H1 (cell line): ENCODE measurements at regions not wholly inside any gene's neighbourhood (a gene's known extent, or its start where the extent isn't known, plus 50 kb on each side); places are given as distances from the start of the nearest gene placed in this dataset.

Source experiments
- CTCF ChIA-PET: fragments of 300-600 bp; sonication (Branson Sonifier 250); formaldehyde crosslinking; loops from one replicate; lab custom pipeline; 2021; ENCODE audit not compliant: partially characterized antibody; lab: Charles Lee
- POLR2A ChIA-PET: fragments of 300-600 bp; sonication (Branson Sonifier 250); formaldehyde crosslinking; loops from one replicate; lab custom pipeline; 2021; ENCODE audit warnings: inconsistent platforms; ENCODE audit not compliant: partially characterized antibody; lab: Charles Lee
- DNase-seq, 2 experiments: peaks; one replicate each; pipeline versions ENCODE4 v3.0.0 to v3.0.0-alpha.2; 2010 to 2022; ENCODE audit warnings: low spot score in 2 of 2, low read depth in 1 of 2, mixed read lengths in 1 of 2
- FAIRE-seq: peaks from 2 replicates; lab custom pipeline; 2011; peaks lifted over from hg19 to GRCh38; lab: Jason Lieb, UNC
- H2AFZ ChIP-seq: 2 replicates; pipeline ENCODE4 v1.8.1; 2012; ENCODE audit warnings: low read length, inconsistent platforms
- H2AK5ac ChIP-seq: 2 replicates; pipeline ENCODE4 v1.6.1; 2013; ENCODE audit warnings: low read depth, low read length
- H2BK120ac ChIP-seq: replicated peaks from 2 replicates; pipeline ENCODE3; 2013; ENCODE audit warnings: low read depth, low read length, inconsistent platforms
- H2BK12ac ChIP-seq: 2 replicates; pipeline ENCODE4 v1.6.1; 2013; ENCODE audit warnings: low read depth, low read length
- H2BK15ac ChIP-seq: 2 replicates; pipeline ENCODE4 v1.6.1; 2013; ENCODE audit warnings: low read length
- H2BK20ac ChIP-seq: 2 replicates; pipeline ENCODE4 v1.6.1; 2013; ENCODE audit warnings: low read length
- H2BK5ac ChIP-seq: 2 replicates; pipeline ENCODE4 v1.6.1; 2013; ENCODE audit warnings: low read depth, low read length
- H3K14ac ChIP-seq: 2 replicates; pipeline ENCODE4 v1.6.1; 2013; ENCODE audit warnings: inconsistent platforms; ENCODE audit not compliant: insufficient read length
- H3K18ac ChIP-seq: 2 replicates; pipeline ENCODE4 v1.6.1; 2013; ENCODE audit warnings: low read length; ENCODE audit errors: extremely low read depth
- H3K23ac ChIP-seq: 2 replicates; pipeline ENCODE4 v1.6.1; 2013; ENCODE audit warnings: inconsistent platforms; ENCODE audit not compliant: insufficient read length
- H3K23me2 ChIP-seq: 2 replicates; pipeline ENCODE4 v1.6.1; 2013; ENCODE audit warnings: low read depth, low read length
- H3K27ac ChIP-seq: 2 replicates; pipeline ENCODE4 v1.6.1; 2011; ENCODE audit warnings: low read depth, low read length, inconsistent platforms
- H3K27me3 ChIP-seq, 4 experiments: replicated peaks in 1 of 4; 1 replicate in 1 of 4; 2 replicates in 3 of 4; pipeline versions ENCODE4 v1.6.1 to v1.8.1; 2011 to 2013; ENCODE audit warnings: low read length in 3 of 4, mild to moderate bottlenecking in 3 of 4, inconsistent platforms in 2 of 4, mixed read lengths in 2 of 4, moderate library complexity in 1 of 4; ENCODE audit not compliant: control insufficient read depth in 3 of 4, insufficient read depth in 3 of 4; ENCODE audit errors: extremely low read depth in 1 of 4
- H3K36me3 ChIP-seq, 4 experiments: 2 replicates each; pipeline versions ENCODE4 v1.6.1 to v1.8.1; 2011 to 2013; ENCODE audit warnings: mild to moderate bottlenecking in 4 of 4, low read length in 3 of 4, moderate library complexity in 2 of 4, control low read depth in 1 of 4, inconsistent platforms in 1 of 4; ENCODE audit not compliant: insufficient read depth in 4 of 4, control insufficient read depth in 2 of 4
- H3K4ac ChIP-seq: replicated peaks from 2 replicates; pipeline ENCODE3; 2013; ENCODE audit warnings: low read length, low read depth, mixed read lengths, inconsistent platforms; ENCODE audit not compliant: insufficient read length
- H3K4me1 ChIP-seq, 4 experiments: replicated peaks in 1 of 4; 1 replicate in 1 of 4; 2 replicates in 3 of 4; pipeline versions ENCODE4 v1.6.1 to v1.8.1; 2011 to 2013; ENCODE audit warnings: low read length in 3 of 4, inconsistent platforms in 2 of 4, mixed read lengths in 1 of 4; ENCODE audit not compliant: insufficient read depth in 4 of 4, control insufficient read depth in 3 of 4
- H3K4me2 ChIP-seq, 2 experiments: 2 replicates each; pipeline versions ENCODE4 v1.6.1 to v1.8.1; 2011 to 2013; ENCODE audit warnings: low read depth in 2 of 2, low read length in 2 of 2, control low read depth in 1 of 2, inconsistent platforms in 1 of 2, mild to moderate bottlenecking in 1 of 2; ENCODE audit not compliant: insufficient read depth in 1 of 2
- H3K4me3 ChIP-seq, 4 experiments: fragments of 200-600, 300-600 bp in 1 of 4; sonication (generic), shearing (Covaris generic), sonication (Bioruptor Twin) in 1 of 4; 2 replicates each; pipeline versions ENCODE4 v1.5.1 to v1.8.1; 2011 to 2016; ENCODE audit warnings: low read length in 4 of 4, low read depth in 3 of 4, control low read depth in 2 of 4, inconsistent platforms in 2 of 4, mild to moderate bottlenecking in 2 of 4, mixed read lengths in 1 of 4, moderate library complexity in 1 of 4; ENCODE audit not compliant: insufficient read depth in 2 of 4; ENCODE audit errors: extremely low read depth in 1 of 4
- H3K56ac ChIP-seq: replicated peaks from 2 replicates; pipeline ENCODE3; 2013; ENCODE audit warnings: low read depth, mild to moderate bottlenecking, mixed read lengths, low read length, inconsistent platforms; ENCODE audit not compliant: insufficient read length
- H3K79me1 ChIP-seq: 2 replicates; pipeline ENCODE4 v1.6.1; 2013; ENCODE audit warnings: low read depth, low read length, control low read depth
- H3K79me2 ChIP-seq, 2 experiments: 2 replicates each; pipeline versions ENCODE4 v1.6.1 to v1.8.1; 2012 to 2013; ENCODE audit warnings: low read length in 2 of 2, mild to moderate bottlenecking in 2 of 2, inconsistent platforms in 1 of 2; ENCODE audit not compliant: insufficient read depth in 2 of 2, control insufficient read depth in 1 of 2
- H3K9ac ChIP-seq, 4 experiments: replicated peaks in 1 of 4; 1 replicate in 1 of 4; 2 replicates in 3 of 4; pipeline versions ENCODE4 v1.6.1 to v1.8.1; 2011 to 2013; ENCODE audit warnings: low read depth in 3 of 4, low read length in 3 of 4, control low read depth in 2 of 4, mild to moderate bottlenecking in 2 of 4, moderate library complexity in 2 of 4, inconsistent platforms in 1 of 4; ENCODE audit errors: extremely low read depth in 1 of 4
- H3K9me3 ChIP-seq, 2 experiments: 2 replicates each; pipeline versions ENCODE4 v1.6.1 to v1.8.1; 2012 to 2013; ENCODE audit warnings: mild to moderate bottlenecking in 2 of 2, moderate library complexity in 2 of 2, control low read depth in 1 of 2, inconsistent platforms in 1 of 2, low read depth in 1 of 2, low read length in 1 of 2, mixed read lengths in 1 of 2; ENCODE audit not compliant: insufficient read depth in 2 of 2
- H4K20me1 ChIP-seq, 2 experiments: replicated peaks in 1 of 2; 2 replicates each; pipeline versions ENCODE3 to v1.8.1; 2011 to 2013; ENCODE audit warnings: inconsistent platforms in 2 of 2, low read length in 2 of 2, mild to moderate bottlenecking in 1 of 2; ENCODE audit not compliant: insufficient read depth in 2 of 2, control insufficient read depth in 1 of 2
- H4K5ac ChIP-seq: 2 replicates; pipeline ENCODE4 v1.6.1; 2013; ENCODE audit warnings: low read length, low read depth, mixed read lengths, inconsistent platforms; ENCODE audit not compliant: insufficient read length
- H4K8ac ChIP-seq: 2 replicates; pipeline ENCODE4 v1.8.0; 2013; ENCODE audit warnings: mild to moderate bottlenecking, moderate library complexity, low read length, inconsistent platforms; ENCODE audit not compliant: insufficient read depth; ENCODE audit errors: extremely low read depth
- H4K91ac ChIP-seq: replicated peaks from 2 replicates; pipeline ENCODE3; 2013; ENCODE audit warnings: low read length, mixed read lengths, inconsistent platforms; ENCODE audit not compliant: insufficient read length
- BCL11A ChIP-seq, 2 experiments: IDR thresholded peaks; one replicate each; pipeline ENCODE4 v1.6.1; 2011; ENCODE audit warnings: low read depth in 2 of 2, low read length in 2 of 2, mild to moderate bottlenecking in 2 of 2
- CREB1 ChIP-seq: IDR thresholded peaks from 2 replicates; pipeline ENCODE4 v1.6.1; 2012; ENCODE audit warnings: inconsistent platforms
- JUN ChIP-seq: IDR thresholded peaks from 2 replicates; pipeline ENCODE4 v1.6.1; 2011; ENCODE audit warnings: low read depth, mild to moderate bottlenecking, improper control_type of control experiment, low read length
- MAFK ChIP-seq: IDR thresholded peaks from 2 replicates; pipeline ENCODE4 v1.6.1; 2012; ENCODE audit warnings: low read depth, mild to moderate bottlenecking, improper control_type of control experiment, low read length
- POLR2AphosphoS5 ChIP-seq: IDR thresholded peaks from 2 replicates; pipeline ENCODE4 v1.6.1; 2011; ENCODE audit warnings: low read depth, low read length
- RNF2 ChIP-seq: fragments of 200-900, 300-1000 bp; sonication (generic); IDR thresholded peaks from 2 replicates; pipeline ENCODE4 v1.7.1; 2016; ENCODE audit warnings: borderline replicate concordance, low read depth, mild to moderate bottlenecking, antibody characterized with exemption, low read length; ENCODE audit not compliant: poor library complexity, severe bottlenecking; ENCODE audit errors: missing control alignments
- SIRT6 ChIP-seq: IDR thresholded peaks from one replicate; pipeline ENCODE4 v1.7.1; 2012; ENCODE audit warnings: low read length, inconsistent platforms
- TEAD4 ChIP-seq: IDR thresholded peaks from 2 replicates; pipeline ENCODE4 v1.6.1; 2012; ENCODE audit warnings: low read depth, low read length, inconsistent platforms, mixed read lengths
- WGBS, 2 experiments: shearing (Covaris generic) in 1 of 2; methylation state at CpG; one replicate each; pipeline versions ENCODE4 v1.1.6 to v1.1.7; 2013 to 2015; ENCODE audit warnings: low lambda C conversion rate in 2 of 2, mixed read lengths in 2 of 2, inconsistent platforms in 1 of 2, low coverage in 1 of 2, missing lambda C conversion rate in 1 of 2; ENCODE audit not compliant: insufficient replicate concordance in 2 of 2, insufficient coverage in 1 of 2, insufficient read length in 1 of 2; ENCODE audit errors: extremely low coverage in 1 of 2, missing lambda C conversion rate in 1 of 2; 5-methylcytosine and 5-hydroxymethylcytosine counted together
- TF ChIP-seq, protein P1 (sequence below): IDR thresholded peaks from 2 replicates; pipeline ENCODE4 v1.6.1; 2012; ENCODE audit warnings: inconsistent platforms

DNA sequence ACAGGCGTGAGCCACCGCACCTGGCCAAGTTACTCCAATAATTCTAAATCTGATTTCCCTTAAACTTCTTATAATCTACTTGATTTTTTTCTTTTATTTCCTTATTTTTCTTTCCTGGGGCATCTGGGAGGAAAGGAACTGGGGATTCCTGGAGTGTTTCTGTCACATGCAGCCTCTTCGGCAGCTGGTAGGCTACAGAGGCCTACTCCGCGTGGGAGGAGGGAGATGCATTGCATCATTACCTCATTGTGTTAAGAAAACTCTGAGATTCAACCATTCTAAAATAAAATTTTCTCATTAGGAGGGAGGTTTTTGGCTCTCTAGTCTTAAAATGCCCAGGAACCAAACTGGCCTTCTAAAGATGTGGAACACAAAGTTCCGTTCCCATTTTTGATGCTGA is 64.0 kb downstream of the SOX9 start:
- Histone ChIP-seq H4K91ac (no peak overlapping the region), H3K9ac (no peak overlapping the region), H2AK5ac (no peak overlapping the region)
- FAIRE-seq = no peak
- TF ChIP-seq, protein P1, sequence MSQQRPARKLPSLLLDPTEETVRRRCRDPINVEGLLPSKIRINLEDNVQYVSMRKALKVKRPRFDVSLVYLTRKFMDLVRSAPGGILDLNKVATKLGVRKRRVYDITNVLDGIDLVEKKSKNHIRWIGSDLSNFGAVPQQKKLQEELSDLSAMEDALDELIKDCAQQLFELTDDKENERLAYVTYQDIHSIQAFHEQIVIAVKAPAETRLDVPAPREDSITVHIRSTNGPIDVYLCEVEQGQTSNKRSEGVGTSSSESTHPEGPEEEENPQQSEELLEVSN = no peak
- TF ChIP-seq JUN (no peak), CREB1 (no peak), RNF2 (no peak), TEAD4 (no peak), MAFK (no peak), SIRT6 (no peak), POLR2AphosphoS5 (no peak), BCL11A (IDR thresholded peaks at IDR 0.05; ENCODE audit: low read depth in 2 of 2, low read length in 2 of 2) (no peak)
- TF ChIP-seq, all 59 proteins: peak for 0
- WGBS, 2 experiments = 86% methylated on average over 6 of the region's 6 CpGs; no CpG with 5 or more reads in 1 of the 2 experiments
- H4K8ac ChIP-seq = no peak overlapping the region
- no peak overlapping the region for H4K5ac ChIP-seq
- H2AFZ ChIP-seq = no peak overlapping the region
- no peak overlapping the region for H2BK12ac ChIP-seq
- H3K56ac ChIP-seq = no peak overlapping the region
- H3K4me2 ChIP-seq = no peak overlapping the region
- H2BK5ac ChIP-seq = no peak overlapping the region
- DNase-seq = no peak
- H3K4me1 ChIP-seq = peaks cover 4 to 12% (median 10%) of the 10 kb centered on the region in 4 experiments; a peak in 6 of 7 replicates
- H2BK15ac ChIP-seq = no peak overlapping the region
- no peak overlapping the region for H3K18ac ChIP-seq
- no peaks in the 10 kb centered on the region; a peak in 1 of 8 replicates for H3K36me3 ChIP-seq
- H3K4ac ChIP-seq = no peak overlapping the region
- H3K27ac ChIP-seq = no peak overlapping the region
- H3K14ac ChIP-seq = no peak overlapping the region
- no peaks in the 10 kb centered on the region for H3K9me3 ChIP-seq
- ChIA-PET CTCF (interaction anchor here (0.7 kb wide), 1 partner anchor 67 kb away, joined by 3 read pairs; no protein-coding TSS in a partner anchor), POLR2A (no interaction called here)
- peaks cover 13% of the 10 kb centered on the region; the same call in 1 of the 2 replicates for H3K23me2 ChIP-seq
- no peak overlapping the region for H2BK120ac ChIP-seq
- H3K79me1 ChIP-seq = no peaks in the 10 kb centered on the region
- no peaks in the 10 kb centered on the region for H3K27me3 ChIP-seq
- H4K20me1 ChIP-seq = peaks cover 0 to 6% of the 10 kb centered on the region in 2 experiments
- no peaks in the 10 kb centered on the region for H3K79me2 ChIP-seq
- no peak overlapping the region for H2BK20ac ChIP-seq
- no peak overlapping the region for H3K4me3 ChIP-seq
- no peak overlapping the region for H3K23ac ChIP-seq
